Tongue (tissue), 1 donor: ENCODE measurements at regions not wholly inside any gene's neighbourhood (a gene's known extent, or its start where the extent isn't known, plus 50 kb on each side); places are given as distances from the start of the nearest gene placed in this dataset.
"Not testable (repeated sequence)": the region's sequence is repeated elsewhere in the genome, so short reads cannot be mapped to it uniquely, and the experiment has no call there.

Experiments
- DNase-seq: peaks from one replicate; pipeline ENCODE4 v3.0.0-alpha.2; 2015

DNA sequence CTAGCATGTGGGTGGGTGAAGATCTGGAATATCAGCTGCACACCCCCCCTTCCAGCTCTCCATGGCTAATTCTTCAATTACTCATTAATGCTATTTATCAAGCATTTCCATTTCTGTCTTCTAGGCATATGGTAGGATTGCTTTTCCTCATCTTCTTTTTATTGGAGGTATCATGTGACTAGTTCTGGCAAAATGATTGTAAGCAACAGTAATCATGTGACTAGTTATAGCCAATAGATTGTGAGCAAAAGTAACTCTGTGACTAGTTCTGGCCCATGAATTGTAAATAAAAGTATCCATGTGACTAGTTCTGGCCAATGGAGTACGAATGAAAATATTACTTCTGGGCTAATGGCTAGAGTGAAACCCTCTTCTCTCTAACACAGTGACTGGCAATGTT lies 107.0 kb upstream of the TMEM132E start:
- no peak for DNase-seq

DNA sequence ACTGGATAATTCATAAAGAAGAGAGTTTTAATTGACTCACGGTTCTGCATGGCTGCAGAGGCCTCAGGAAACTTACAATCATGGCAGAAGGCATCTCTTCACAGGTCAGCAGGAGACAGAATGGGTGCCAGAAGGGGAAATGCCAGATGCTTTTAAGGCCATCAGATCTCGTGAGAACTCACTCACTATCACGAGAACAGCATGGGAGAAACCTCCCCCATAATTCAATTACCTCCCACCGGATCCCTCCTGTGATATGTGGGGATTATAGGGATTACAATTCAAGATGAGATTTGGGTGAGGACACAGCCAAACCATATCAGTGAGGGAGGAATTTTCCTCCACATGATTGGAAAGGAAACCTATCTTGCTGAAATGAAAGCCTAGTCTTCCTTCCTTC lies 108.1 kb upstream of the TMEM132E start:
- not testable (repeated sequence) for DNase-seq

DNA sequence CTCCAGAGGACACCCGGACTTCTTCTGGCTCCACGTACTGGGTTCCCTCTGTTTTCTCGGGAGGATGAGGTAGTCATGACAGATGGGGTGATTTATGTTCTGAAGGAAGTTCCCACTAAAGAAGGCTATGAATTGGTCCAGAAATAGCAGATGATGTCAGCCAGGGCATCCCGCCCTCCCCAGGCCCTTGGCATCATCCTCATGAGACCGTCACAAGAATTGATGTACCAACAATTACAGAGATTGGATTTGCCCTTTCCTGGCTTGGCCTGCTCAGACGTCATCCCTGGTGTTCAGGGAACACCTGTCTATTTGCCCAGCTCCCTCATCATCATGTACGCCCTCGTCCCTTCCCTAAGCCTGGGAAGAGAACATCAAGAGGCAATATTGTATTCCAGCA lies 102.8 kb upstream of the CCL1 start:
- peak; percentile 4 for DNase-seq

DNA sequence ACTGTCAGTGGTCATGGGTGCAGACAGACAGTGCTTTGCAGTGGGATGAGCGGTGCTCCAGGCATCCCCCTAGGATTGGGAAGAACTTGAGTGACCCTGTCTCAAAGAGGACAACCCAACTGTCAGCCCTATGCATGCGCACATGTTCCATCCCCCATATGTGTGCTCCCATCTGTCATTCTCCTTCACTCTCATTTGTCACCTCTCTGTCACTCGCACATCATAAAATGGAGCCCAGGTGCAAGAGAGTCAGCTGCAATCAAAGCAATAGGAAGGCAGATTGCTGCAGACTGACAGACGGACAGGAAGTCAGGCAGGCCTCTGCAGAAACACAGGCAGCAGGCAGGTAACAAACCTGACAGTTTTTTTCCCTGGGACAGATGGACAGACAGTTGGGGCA lies 101.8 kb upstream of the CCL1 start:
- peak; percentile 3 for DNase-seq

DNA sequence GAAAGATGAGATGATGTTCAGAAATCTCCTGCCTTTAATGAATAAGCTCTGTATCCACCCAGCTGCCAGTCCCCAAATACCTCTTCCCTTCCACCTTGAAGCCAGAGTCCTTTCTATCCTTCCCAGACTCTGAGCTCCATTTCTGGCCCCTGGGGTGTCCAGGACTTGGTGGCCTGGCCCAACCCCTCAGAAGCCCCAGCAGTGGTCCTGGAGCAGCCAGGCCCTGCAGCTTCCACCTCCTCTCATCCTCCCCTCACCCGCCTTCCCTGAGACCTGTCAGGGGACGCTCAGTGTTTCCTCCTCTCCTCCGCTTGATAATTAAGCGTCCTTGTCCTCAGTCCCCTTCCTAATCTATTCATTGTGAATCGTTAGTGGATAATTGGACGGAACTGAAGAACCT lies 95.2 kb upstream of the CCL1 start:
- no peak for DNase-seq

DNA sequence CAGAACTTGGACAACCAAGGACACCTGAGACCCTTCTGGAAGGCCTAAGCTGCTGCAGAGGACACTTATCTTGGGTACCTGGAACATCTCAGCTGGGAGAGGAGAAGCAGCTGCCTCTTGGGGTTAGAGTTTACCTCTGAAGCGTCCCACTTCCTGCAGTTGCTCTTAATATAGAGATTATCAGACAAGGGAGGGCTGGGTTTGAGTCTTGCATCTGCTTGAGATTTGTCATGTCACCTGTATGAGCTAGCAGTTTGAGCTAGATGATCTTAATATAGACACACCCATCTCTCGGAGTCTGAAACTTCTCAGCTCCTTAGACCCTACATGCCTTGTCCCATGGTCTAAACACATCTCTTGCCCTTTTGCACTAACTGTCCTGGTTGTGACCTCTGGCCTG lies 93.1 kb upstream of the CCL1 start:
- DNase-seq, result no peak

DNA sequence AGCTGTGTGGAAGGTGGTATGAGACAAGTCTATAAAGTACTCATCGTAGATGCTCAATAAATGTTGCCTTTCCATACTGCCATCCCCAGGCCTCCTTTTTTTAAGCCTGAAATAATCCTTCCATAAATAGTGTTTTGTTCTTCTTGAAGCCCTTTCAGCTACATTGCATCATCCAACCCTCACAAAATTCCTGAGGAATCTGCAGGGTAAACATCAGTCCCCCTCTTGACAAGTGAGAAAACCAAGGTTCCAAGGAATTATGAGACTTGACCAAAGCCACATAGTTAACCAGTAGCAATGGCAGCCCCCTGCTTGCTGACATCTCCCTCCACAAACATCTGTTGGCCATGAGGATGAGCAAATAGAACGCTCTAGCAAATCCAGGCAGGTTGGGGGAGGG lies 89.7 kb upstream of the CCL1 start:
- DNase-seq, result no peak

DNA sequence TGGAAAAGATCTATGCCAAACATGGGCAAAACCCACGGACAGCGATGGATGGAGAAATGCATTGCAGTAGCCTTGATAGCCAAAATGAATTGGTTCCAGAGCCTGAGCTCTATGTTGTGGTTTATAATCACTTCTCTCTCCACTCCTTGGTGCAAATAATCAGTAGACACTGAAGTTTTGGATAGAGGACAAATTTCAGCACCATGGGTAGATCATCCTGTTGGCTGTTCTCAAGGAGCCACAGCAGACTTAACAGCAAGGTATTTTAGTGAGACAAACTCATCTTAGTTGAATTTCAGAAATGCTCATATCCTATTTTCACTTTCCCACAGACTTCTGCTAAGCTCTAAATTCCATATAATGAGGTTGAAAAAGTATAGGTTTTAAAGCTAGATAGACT lies 88.3 kb upstream of the CCL1 start:
- no peak for DNase-seq

DNA sequence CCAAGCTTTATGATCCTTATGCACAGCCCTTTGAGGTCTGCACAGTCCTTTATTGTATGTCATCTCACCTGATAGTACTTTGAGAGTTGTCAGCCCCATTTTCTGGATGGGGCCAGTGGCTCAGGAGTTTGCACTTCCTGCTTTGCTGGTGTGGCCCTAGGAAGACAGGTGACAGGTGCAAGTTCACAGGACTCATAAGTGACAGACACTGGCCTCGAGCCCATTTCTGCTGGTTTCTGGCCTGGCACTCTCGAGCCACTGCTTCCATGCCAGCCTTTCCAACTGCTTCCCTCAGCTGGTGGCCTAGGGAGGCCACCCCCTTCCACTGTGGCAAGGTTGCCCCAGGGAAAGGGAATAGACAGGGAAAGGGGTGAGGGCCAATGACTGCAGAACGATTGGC lies 84.4 kb upstream of the CCL1 start:
- DNase-seq, result no peak

DNA sequence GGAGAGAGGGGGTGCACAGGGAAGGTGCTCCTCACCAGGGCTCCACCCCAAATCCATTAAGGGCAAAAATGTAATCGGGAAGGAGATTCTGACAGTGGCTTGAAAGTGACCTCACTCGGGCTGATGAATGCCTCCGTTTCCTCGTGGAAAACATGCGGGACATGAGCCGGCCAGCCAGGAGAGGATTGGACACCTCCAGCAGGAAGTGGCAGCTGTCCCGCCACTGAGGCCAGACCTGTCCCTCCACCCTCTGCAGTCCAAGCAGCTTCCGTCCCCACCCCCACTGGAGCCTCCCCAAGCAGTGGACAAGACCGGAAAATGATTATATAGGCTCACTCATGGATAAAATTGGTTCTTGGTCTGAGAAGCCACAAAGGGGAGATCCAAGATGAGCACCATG lies 82.1 kb upstream of the CCL1 start:
- DNase-seq, result no peak

DNA sequence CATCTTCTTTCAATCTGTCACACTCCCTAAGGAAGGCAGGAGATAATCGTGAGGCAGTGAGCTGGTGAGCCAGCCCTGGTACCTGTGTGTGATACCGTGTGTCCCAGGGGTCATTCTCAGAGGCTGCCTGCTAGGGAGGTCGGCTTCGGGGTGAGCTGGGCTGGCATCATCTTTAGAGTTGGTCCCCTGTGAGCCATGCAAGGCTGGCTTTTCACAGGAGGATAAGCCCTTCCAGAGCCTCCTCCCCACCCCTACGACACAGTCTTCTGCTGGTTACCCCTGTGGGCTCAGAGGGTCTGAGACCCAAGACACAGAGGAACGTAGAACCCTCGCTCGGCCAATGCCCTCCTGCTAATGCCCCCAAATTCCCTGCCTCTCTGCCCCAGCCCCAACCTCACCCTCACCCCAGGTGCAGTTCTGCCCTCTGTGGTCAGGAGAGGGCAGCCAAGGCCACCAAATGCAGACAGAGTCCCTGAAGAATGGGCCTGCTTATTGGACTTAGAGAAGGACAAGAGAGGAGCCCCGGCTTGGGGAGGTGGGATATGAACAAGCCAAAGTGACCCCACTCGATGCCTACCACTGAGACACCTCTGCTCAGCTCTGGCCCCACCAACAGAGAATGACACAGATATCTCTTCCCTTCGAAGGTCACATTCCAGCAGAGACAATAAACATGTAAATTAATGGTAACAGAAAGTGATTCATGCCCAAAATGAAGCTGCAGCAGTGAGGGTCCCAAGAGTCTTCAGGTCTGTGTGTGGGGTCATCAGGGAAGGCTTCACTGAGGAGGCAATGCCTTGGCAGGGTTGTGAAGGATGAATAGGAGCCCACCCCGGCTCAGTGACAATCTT lies 80.8 kb upstream of the CCL1 start:
- peak; percentile 13 for DNase-seq

DNA sequence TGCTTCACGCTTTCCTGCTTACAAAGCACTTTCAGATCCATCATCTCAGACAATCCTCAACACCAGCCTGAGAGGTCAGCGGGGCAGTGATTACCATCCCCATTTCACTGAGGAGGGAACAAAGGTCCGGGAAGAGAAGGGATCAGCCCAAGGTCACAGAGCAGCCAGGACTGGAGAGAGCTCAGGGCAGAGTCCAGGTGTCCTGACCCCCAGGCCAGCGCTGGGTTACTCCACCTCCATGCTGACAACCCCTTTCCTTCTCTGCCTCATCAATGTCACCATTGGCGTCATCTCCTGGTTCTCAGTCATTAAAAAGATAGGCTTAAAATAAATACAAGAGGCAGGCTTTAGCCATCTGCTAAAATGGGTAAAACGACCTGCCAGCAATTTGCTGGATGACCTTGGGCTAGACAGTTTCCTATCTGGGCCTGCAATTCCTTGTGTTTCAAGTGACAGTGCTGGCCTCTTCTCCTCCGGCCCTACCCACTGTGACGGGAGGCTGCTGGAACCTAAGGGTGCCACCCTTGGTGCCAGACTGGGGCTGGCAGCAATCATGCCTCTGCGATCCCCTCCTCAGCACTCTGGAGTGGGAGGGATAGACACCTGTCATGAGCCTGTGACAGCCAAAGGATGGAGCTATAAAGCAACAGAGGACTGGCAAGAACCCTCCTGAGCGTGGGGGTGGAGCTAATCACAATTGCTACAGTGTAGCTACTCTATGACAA lies 79.5 kb upstream of the CCL1 start:
- DNase-seq, result no peak

DNA sequence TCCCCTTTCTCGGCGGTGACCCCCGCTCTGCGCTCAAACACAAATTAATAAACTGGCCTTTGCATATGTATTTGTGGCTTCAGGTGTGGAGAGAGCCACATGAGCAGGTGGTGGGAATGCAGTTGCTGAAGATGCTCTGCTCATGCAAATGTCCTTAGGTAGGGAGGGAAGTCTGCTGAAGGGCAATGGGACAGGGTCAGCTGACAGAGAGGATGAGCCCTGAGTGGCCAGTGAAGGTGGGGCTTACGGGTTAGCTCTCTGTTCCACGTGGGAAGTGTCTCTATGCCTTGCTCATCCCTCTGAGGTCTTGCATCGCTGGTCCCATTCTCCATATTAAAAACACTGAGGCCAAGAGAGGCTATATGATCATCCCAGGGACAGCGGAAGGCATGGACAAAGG lies 74.2 kb upstream of the CCL1 start:
- no peak for DNase-seq

DNA sequence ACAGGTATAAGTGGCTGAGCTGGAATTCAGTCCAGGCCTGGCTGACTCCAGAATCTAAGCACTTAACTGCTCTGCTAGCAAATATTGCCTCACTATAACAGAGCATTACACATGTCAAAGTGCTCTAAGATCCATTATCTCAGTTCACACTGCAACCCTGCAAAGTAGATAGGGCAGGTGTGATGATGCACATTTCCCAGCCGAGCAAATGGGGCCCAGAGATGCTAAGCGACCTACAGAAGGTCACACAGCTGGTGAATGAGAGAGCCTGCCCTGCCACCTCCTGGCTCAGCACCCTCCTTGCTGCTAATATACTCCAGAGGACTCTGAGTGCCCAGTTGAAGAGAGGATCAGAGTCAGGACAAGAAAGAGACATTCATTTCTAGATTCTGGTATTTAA lies 73.6 kb upstream of the CCL1 start:
- DNase-seq, result no peak

DNA sequence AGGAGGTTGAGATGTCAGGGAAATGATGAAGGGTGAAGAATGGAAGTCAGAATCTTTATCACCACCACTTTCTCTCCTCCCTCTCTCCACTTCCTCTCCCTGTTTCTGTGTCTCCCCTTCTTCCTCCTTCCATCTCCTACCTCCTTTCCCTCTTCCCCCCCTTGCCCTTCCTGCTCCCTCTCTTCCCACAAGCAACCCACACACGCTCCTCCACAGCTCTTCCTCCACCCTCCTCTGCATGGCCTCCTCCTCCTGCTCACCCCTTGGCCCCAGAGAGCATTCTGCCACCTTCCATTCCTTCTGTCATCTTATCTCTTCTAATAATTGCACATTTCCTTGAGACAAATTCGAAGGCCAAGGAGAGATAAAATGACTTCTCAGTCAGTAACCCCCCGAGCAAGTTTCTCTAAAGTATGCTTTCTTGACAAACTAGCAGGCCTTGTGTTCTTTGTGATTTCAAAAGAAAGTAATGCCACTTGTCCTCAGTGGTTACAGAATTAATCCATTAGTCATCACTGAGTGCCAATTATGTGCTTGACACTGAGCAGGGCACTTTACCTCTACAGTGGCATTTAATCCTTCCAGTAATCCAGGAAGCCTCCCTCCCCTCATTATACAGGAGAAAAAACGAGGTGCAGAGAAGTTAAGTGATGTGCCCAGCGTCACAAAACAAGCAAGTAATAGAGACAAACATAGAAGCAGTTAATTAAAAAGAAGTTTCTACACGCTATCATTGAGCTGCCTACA lies 72.3 kb upstream of the CCL1 start:
- no peak for DNase-seq

DNA sequence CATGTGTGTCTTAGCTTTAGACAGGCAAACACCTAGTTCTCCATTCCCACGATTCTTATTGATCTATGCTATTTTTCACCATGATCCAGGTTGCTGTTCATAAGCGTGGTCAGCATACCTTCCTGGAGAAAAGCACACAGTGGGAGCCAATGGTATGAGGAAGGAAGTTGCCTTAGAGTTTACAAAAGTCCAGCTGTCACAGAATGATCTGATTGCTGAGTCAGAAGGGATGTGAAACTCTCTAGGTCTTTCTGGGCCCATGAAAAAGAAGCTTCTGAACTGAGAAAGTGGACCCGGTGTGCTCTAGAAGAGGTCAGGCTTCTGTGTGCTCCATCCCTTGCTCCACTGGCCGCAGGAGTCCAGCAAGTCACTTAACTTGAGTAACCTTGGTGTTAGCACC lies 71.0 kb upstream of the CCL1 start:
- no peak for DNase-seq

DNA sequence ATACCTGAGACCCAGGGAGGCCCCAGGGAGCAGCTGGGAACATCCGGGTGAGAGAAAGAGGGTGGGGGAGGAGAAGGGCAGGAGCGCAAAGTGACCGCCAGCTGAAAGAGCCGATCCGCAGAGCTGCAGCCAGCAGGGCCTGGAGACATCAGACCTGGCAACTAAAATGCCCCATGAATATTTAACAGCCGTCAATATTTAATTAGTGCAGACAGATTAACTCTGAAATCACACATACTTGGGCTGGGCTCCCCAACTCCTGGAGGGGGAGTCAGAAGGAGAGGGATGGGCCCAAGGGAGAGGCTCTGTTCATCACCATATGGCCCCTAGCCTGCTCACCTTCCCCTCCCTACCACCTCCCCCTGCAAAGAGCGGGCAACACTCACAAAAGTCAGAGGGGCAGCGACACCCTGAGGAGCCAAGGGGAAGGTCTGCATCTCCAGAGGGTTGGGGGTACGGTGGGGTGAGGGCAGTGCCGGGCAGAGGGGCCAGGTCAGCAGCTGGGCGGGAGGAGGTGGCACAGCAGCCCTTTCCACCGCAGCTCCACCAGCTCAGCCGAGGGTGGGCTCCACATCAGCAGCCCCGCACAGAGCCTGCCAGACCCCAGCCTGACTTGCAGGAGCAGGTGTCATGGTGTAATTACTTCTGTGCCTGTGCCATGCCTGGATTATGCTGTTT lies 61.9 kb upstream of the CCL1 start:
- DNase-seq, result no peak

DNA sequence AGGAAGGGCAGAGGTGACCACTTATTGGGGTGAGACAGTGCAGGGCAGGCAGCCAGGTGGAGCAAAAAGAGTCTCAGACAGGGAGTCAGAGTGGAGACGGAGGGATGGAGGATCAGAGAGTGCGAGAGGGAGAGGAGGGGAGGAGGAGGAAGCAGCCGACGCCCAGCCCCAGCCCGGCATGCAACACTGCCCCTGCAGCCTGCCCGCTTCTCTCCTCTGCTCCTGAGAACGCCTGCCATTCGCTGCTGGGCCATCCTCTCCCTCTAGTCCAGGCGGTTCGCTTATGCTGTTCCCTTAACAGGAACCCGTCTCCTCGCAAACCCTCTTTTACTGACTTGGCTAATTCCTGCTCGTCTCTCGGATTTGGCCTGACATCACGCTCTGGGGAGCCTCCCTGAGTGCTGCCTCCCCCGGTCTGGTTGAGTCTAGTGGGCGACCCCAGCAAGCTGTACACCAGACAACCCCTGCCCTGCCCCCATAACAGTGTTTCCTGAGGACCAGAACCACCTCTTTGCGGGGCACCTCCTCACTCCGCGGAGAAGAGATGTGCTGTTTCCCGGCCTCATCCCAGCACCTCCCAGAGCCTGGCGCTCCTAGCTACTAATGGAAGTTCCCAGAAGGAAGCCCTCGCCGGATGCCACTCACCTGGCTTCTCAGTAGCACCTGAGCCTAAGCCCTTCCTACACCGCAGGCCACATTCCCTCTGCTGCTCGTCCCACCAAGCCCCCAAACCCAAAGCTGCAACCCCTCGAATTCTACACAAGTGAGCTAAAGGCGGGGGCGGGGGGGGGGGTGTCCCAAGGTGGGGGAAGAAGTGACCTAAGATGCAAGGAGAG lies 61.2 kb upstream of the CCL1 start:
- no peak for DNase-seq

DNA sequence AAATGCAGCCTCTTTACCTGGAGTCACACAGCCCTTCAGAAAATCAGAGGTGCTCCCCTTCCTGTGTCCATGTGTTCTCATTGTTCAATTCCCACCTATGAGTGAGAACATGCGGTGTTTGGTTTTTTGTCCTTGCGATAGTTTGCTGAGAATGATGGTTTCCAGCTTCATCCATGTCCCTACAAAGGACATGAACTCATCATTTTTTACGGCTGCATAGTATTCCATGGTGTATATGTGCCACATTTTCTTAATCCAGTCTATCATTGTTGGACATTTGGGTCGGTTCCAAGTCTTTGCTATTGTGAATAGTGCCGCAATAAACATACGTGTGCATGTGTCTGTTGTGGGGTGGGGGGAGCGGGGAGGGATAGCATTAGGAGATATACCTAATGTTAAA lies 60.3 kb upstream of the CCL1 start:
- DNase-seq, result not testable (repeated sequence)

DNA sequence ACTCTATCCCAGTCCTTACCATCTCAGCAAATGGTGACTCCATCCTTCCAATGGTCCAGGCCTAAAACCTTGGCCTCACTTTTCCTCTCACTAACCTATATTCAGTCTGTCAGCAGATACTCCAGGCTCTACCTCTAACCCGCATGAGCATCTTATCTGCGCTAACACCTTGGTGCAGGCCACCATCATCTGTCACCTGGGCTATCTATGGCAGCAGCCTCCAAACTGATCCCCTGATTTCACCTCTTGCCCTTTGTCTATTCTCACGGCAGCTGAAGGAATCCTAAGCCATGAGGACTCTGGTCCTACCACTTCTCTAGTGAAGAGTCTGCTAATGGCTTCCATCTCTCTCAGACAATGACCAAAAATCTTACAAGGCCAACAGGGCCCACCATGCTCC lies 57.9 kb upstream of the CCL1 start:
- no peak for DNase-seq

DNA sequence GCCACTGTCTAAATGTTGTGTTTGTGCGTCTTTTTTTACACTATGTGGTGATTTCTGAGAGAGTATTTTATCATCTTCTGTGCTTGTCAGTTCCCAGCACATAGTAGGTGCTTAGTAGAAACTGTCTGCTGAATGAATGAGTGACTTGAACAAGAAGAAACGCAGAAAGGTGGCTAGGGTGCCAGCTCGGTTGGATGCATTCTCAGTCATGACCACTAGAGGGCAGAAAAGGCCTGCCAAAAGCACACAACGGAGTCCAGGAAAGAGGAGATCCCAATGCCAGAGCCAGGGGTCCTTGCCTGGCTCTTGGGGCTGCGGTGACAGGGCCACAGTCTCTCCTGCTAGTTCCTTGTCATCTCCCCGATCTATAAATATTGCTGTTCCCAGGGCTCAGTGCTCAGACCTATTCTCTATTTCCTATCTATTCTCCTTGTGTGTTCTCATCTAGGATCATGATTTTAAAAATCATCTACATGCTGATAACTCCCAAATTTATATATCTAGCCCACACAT lies 57.3 kb upstream of the CCL1 start:
- peak; percentile 83 for DNase-seq

DNA sequence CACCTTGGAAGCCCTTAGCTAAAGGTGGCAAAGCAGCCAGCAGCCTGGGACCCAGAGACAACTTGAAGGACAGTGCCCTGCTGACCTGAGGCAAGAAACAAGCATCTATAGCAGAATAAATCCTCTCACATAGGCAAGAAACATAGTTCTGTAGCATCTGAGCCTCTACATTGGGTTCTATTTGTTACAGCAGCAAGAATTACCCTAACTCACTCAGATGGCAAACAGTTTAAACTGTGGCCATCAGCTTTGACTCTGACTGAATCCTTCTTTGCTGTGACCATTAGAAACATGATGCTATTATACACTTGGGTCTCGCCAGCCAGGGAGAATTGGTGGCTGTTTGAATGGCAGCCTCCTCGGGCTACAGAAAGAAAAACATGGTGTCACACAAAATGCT lies 53.1 kb upstream of the CCL1 start:
- DNase-seq, result no peak
